ENCODE measurements at regions not wholly inside any gene's neighbourhood (a gene's known extent, or its start where the extent isn't known, plus 50 kb on each side); places are given as distances from the start of the nearest gene placed in this dataset.

DNA sequence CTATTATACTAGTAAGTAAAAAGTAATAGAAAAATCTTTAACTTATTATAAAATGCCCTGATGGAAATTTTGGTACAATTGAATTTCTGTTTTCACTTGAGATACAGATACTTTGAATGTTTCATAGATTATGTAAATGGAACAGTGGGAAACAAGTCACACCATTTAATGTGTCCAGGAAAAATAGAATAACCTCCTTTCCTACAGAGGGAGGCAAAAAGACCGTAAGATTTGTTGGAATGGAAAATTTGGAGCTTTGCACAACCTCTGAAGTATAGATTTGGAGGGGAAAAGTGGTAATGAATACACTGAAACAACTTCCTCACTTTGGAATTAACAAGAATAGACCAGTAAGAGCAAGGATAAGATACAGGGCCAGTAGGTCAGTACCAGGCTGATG, 149.2 kb upstream of the L3MBTL4 start:
- no peaks in the 10 kb centered on the region for H3K36me3 ChIP-seq (ENCODE audit: control insufficient read depth, low read length)
- no peaks in the 10 kb centered on the region for H3K4me1 ChIP-seq (ENCODE audit: control insufficient read depth, low read length)
- no peaks in the 10 kb centered on the region for H3K27me3 ChIP-seq (ENCODE audit: control insufficient read depth, low read length)
- no peak overlapping the region for H3K27ac ChIP-seq (ENCODE audit: low read depth, low read length)
- H3K79me2 ChIP-seq (ENCODE audit: control insufficient read depth, low read length), result no peaks in the 10 kb centered on the region
- H3F3A ChIP-seq (ENCODE audit: control insufficient read depth, insufficient read depth), result no peaks in the 10 kb centered on the region
- no peaks in the 10 kb centered on the region for H4K20me1 ChIP-seq (ENCODE audit: control insufficient read depth, insufficient read depth, low read depth, low read length)
- H3K9me2 ChIP-seq (replicated peaks; ENCODE audit: control insufficient read depth, low read length), result no peaks in the 10 kb centered on the region
- H3K9me3 ChIP-seq (ENCODE audit: control insufficient read depth, insufficient read depth, low read length), result no peaks in the 10 kb centered on the region
- H3K4me3 ChIP-seq (ENCODE audit: low read length), result no peak overlapping the region
- no peak overlapping the region for H3K4me2 ChIP-seq (ENCODE audit: low read length)
- TF ChIP-seq, protein P1, sequence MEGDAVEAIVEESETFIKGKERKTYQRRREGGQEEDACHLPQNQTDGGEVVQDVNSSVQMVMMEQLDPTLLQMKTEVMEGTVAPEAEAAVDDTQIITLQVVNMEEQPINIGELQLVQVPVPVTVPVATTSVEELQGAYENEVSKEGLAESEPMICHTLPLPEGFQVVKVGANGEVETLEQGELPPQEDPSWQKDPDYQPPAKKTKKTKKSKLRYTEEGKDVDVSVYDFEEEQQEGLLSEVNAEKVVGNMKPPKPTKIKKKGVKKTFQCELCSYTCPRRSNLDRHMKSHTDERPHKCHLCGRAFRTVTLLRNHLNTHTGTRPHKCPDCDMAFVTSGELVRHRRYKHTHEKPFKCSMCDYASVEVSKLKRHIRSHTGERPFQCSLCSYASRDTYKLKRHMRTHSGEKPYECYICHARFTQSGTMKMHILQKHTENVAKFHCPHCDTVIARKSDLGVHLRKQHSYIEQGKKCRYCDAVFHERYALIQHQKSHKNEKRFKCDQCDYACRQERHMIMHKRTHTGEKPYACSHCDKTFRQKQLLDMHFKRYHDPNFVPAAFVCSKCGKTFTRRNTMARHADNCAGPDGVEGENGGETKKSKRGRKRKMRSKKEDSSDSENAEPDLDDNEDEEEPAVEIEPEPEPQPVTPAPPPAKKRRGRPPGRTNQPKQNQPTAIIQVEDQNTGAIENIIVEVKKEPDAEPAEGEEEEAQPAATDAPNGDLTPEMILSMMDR (IDR thresholded peaks at IDR 0.05; ENCODE audit: low read depth, low read length, poor library complexity, severe bottlenecking), result no peak
- no peak for TF ChIP-seq EZH2phosphoT487 (IDR thresholded peaks at IDR 0.05; ENCODE audit: borderline replicate concordance, low read length)

DNA sequence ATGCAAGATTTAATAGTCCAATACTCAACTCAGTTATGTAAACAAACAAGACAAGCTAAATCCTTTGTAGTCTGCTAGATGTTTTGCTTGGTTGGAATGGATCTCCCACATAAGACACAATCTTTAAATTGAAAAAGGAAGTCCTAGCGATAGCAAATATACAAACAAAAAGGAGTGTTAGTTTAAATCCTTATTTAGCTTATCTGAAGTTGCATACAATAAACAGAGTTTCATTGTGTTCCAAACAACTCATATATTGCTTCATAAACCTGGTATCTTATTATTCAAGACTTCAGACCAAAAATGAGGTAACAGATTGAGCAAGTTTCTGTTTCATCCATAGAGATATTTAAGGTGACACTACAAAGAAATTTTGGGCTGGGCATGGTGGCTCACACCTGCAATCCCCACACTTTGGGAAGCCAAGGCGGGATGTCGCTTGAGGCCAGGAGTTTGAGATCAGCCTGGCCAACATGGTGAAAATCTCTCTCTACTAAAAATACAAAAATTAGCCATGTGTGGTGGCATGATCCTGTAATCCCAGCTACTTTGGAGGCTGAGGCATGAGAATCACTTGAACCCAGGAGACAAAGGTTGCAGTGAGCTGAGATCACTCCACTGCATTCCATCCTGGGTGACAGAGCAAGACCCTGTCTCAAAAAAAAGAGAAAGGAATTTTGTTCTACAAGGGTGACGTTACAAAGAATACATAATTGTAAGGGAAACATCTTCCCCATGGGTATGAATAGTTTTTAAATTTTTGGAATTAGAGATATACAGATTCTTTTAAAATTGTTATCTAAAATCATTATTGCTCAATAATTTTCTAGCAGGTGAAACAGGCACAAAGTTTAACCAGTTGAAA, 150.5 kb upstream of the L3MBTL4 start:
- TF ChIP-seq EZH2phosphoT487 (IDR thresholded peaks at IDR 0.05; ENCODE audit: borderline replicate concordance, low read length), result no peak
- TF ChIP-seq, protein P1 (IDR thresholded peaks at IDR 0.05; ENCODE audit: low read depth, low read length, poor library complexity, severe bottlenecking), result no peak
- H3K79me2 ChIP-seq (ENCODE audit: control insufficient read depth, low read length), result no peaks in the 10 kb centered on the region

DNA sequence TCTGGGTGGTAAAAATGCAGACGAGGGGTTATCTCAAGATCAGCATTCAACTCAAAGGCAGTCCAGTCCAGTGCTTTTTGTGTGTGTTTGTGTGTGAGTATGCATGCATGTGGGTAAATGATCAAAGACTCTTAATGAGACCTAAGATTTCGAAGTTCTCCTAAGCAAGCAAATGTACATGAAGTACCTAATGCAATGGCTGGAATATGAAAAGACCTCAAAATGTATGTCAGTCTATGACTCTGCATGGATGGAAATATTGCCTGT, 151.0 kb upstream of the L3MBTL4 start:
- H3K27me3 ChIP-seq (ENCODE audit: control insufficient read depth, low read length), result no peaks in the 10 kb centered on the region
- H3K36me3 ChIP-seq (ENCODE audit: control insufficient read depth, low read length), result no peaks in the 10 kb centered on the region
- no peaks in the 10 kb centered on the region for H3K9me2 ChIP-seq (replicated peaks; ENCODE audit: control insufficient read depth, low read length)
- no peak overlapping the region for H3K27ac ChIP-seq (ENCODE audit: low read depth, low read length)
- no peaks in the 10 kb centered on the region for H4K20me1 ChIP-seq (ENCODE audit: control insufficient read depth, insufficient read depth, low read depth, low read length)
- no peaks in the 10 kb centered on the region for H3F3A ChIP-seq (ENCODE audit: control insufficient read depth, insufficient read depth)
- H3K9me3 ChIP-seq (ENCODE audit: control insufficient read depth, insufficient read depth, low read length), result no peaks in the 10 kb centered on the region
- H3K4me3 ChIP-seq (ENCODE audit: low read length), result no peak overlapping the region
- no peaks in the 10 kb centered on the region for H3K79me2 ChIP-seq (ENCODE audit: control insufficient read depth, low read length)
- H3K4me2 ChIP-seq (ENCODE audit: low read length), result no peak overlapping the region
- H3K4me1 ChIP-seq (ENCODE audit: control insufficient read depth, low read length), result no peaks in the 10 kb centered on the region
- TF ChIP-seq, protein P1 (IDR thresholded peaks at IDR 0.05; ENCODE audit: low read depth, low read length, poor library complexity, severe bottlenecking), result no peak
- no peak for TF ChIP-seq EZH2phosphoT487 (IDR thresholded peaks at IDR 0.05; ENCODE audit: borderline replicate concordance, low read length)

More for the DNA sequence above, 150.5 kb upstream of the L3MBTL4 start:
- H3K27ac ChIP-seq (ENCODE audit: low read depth, low read length), result no peak overlapping the region
- H3K4me2 ChIP-seq (ENCODE audit: low read length), result no peak overlapping the region
- no peaks in the 10 kb centered on the region for H3K9me3 ChIP-seq (ENCODE audit: control insufficient read depth, insufficient read depth, low read length)
- no peaks in the 10 kb centered on the region for H4K20me1 ChIP-seq (ENCODE audit: control insufficient read depth, insufficient read depth, low read depth, low read length)
- no peaks in the 10 kb centered on the region for H3K9me2 ChIP-seq (replicated peaks; ENCODE audit: control insufficient read depth, low read length)
- no peak overlapping the region for H3K4me3 ChIP-seq (ENCODE audit: low read length)
- H3K4me1 ChIP-seq (ENCODE audit: control insufficient read depth, low read length), result no peaks in the 10 kb centered on the region
- no peaks in the 10 kb centered on the region for H3K27me3 ChIP-seq (ENCODE audit: control insufficient read depth, low read length)
- no peaks in the 10 kb centered on the region for H3F3A ChIP-seq (ENCODE audit: control insufficient read depth, insufficient read depth)
- no peaks in the 10 kb centered on the region for H3K36me3 ChIP-seq (ENCODE audit: control insufficient read depth, low read length)

Measured in DOHH2 (cell line).